ENCODE measurements at regions not wholly inside any gene's neighbourhood (a gene's known extent, or its start where the extent isn't known, plus 50 kb on each side); places are given as distances from the start of the nearest gene placed in this dataset.

GRCh38 chr6:56699066-56699654 is 56.5 kb upstream of the DST start:
- TF ChIP-seq POLR2AphosphoS5 (IDR thresholded peaks at IDR 0.05; ENCODE audit: low read depth, low read length), result no peak
- TF ChIP-seq REST (IDR thresholded peaks at IDR 0.05; ENCODE audit: insufficient read depth in 1 of 2, low read depth in 2 of 2, low read length in 2 of 2), result no peak
